Kidney epithelial cell (primary cell): ENCODE measurements at regions not wholly inside any gene's neighbourhood (a gene's known extent, or its start where the extent isn't known, plus 50 kb on each side); places are given as distances from the start of the nearest gene placed in this dataset.

ENCODE experiments used
- DNase-seq: peaks from one replicate; pipeline ENCODE4 v3.0.0-alpha.2; 2010; ENCODE audit warnings: low read depth
- H3K27me3 ChIP-seq: 2 replicates; pipeline ENCODE4 v1.6.0; 2011; ENCODE audit warnings: low read length; ENCODE audit not compliant: control insufficient read depth, insufficient read depth
- H3K36me3 ChIP-seq: 2 replicates; pipeline ENCODE4 v1.5.1; 2011; ENCODE audit warnings: low read length; ENCODE audit not compliant: control insufficient read depth, insufficient read depth
- H3K4me3 ChIP-seq: 2 replicates; pipeline ENCODE4 v1.5.1; 2011; ENCODE audit warnings: low read depth, mild to moderate bottlenecking, control low read depth, low read length
- CTCF ChIP-seq: IDR thresholded peaks from 2 replicates; pipeline ENCODE4 v1.5.1; 2011; ENCODE audit warnings: mild to moderate bottlenecking, moderate library complexity, low read length, control low read depth, inconsistent platforms; ENCODE audit not compliant: insufficient read depth, poor library complexity, severe bottlenecking

- no peak for TF ChIP-seq CTCF
Observed at GRCh38 chr15:47523681-47524475, 193.4 kb upstream of the SEMA6D start.

GRCh38 chr15:47529241-47529640, 188.1 kb upstream of the SEMA6D start:
- H3K4me3 ChIP-seq = no peak overlapping the region
- no peak for TF ChIP-seq CTCF
- DNase-seq = no peak
- no peaks in the 10 kb centered on the region for H3K36me3 ChIP-seq
- H3K27me3 ChIP-seq = no peaks in the 10 kb centered on the region

More at GRCh38 chr15:47523681-47524475, 193.4 kb upstream of the SEMA6D start:
- no peak for DNase-seq
- Histone ChIP-seq H3K27me3 (no peaks in the 10 kb centered on the region), H3K36me3 (no peaks in the 10 kb centered on the region), H3K4me3 (no peak overlapping the region)

GRCh38 chr15:47534673-47535072, 182.6 kb upstream of the SEMA6D start:
- no peaks in the 10 kb centered on the region for H3K27me3 ChIP-seq
- H3K36me3 ChIP-seq = no peaks in the 10 kb centered on the region
- no peak for TF ChIP-seq CTCF
- DNase-seq = no peak
- H3K4me3 ChIP-seq = no peak overlapping the region

- H3K36me3 ChIP-seq = no peaks in the 10 kb centered on the region
- DNase-seq = no peak
- TF ChIP-seq CTCF = no peak
- no peak overlapping the region for H3K4me3 ChIP-seq
- H3K27me3 ChIP-seq = no peaks in the 10 kb centered on the region
Observed at GRCh38 chr15:47541562-47541961, 175.7 kb upstream of the SEMA6D start.

- Histone ChIP-seq H3K27me3 (no peaks in the 10 kb centered on the region), H3K4me3 (no peak overlapping the region), H3K36me3 (no peaks in the 10 kb centered on the region)
- DNase-seq = no peak
- TF ChIP-seq CTCF = no peak
Observed at GRCh38 chr15:47542312-47542989, 174.9 kb upstream of the SEMA6D start.
